ENCODE measurements at regions not wholly inside any gene's neighbourhood (a gene's known extent, or its start where the extent isn't known, plus 50 kb on each side); places are given as distances from the start of the nearest gene placed in this dataset.
"Not testable (repeated sequence)": the region's sequence is repeated elsewhere in the genome, so short reads cannot be mapped to it uniquely, and the experiment has no call there.

DNA sequence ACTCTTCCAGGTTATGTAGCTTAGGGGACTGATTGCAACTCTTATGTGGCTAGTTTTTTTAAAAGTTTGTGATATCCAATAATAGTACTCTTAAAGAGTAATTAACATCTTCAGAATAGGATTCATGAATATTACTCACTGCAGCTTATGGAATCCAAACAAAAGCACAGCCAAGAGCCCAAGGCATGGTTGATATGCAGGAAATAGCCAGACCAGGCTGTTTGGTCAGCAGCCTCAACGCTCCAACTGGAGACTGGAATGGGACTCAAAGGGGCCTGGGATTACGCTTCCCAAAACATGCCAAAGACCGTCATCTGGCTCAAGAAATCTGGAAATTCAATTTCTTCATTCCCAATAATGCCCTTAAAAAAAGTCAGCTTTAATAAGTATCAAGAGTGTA lies 268.6 kb downstream of the SEC61B start:
- DNase-seq: no peak

- DNase-seq: peak; percentile 56
These were observed 269.5 kb downstream of the SEC61B start for GRCh38 chr9:99491408-99492158.

- no peak for DNase-seq
These were observed 275.6 kb downstream of the SEC61B start for GRCh38 chr9:99497641-99498040.

DNA sequence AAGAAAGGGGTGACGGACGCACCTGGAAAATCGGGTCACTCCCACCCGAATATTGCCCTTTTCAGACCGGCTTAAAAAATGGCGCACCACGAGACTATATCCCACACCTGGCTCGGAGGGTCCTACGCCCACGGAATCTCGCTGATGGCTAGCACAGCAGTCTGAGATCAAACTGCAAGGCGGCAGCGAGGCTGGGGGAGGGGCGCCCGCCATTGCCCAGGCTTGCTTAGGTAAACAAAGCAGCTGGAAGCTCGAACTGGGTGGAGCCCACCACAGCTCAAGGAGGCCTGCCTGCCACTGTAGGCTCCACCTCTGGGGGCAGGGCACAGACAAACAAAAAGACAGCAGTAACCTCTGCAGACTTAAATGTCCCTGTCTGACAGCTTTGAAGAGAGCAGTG lies 276.9 kb downstream of the SEC61B start:
- not testable (repeated sequence) for DNase-seq

GRCh38 chr9:99505936-99506335 lies 283.9 kb downstream of the SEC61B start:
- DNase-seq: no peak

- DNase-seq: no peak
These were observed 284.8 kb downstream of the SEC61B start for GRCh38 chr9:99506747-99507348.

- DNase-seq: peak; percentile 28
These were observed 287.1 kb downstream of the SEC61B start for GRCh38 chr9:99509065-99509745.

DNA sequence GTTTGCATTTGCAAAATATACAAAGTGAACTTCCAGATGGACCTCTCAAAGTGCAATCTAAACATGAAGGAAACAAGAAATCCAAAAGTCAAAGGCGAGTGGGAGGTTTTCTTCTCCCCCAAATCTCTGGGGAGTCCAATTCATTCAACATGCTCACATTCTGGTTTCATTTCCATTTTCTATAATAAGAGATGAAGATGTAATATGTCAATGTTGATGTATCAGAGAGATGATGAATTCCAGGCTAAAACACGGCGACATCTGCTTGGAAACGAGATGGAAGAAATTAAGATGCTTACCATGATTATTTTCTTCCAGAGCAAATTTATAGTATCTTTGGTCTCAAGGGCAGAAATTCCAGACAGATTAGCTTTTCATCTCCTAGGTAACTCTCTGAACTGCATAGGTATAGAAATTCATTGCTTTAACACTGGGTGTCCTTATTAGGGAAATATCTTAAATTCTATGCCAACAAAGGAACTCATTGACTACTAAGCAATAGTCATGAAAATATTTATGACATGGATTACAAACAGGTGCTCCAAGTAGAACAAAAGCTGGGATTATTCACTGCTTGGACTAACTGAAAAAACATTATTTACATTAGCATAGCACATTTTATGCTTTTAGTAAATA lies 287.9 kb downstream of the SEC61B start:
- no peak for DNase-seq

- no peak for DNase-seq
These were observed 289.6 kb downstream of the SEC61B start for GRCh38 chr9:99511723-99512122.

DNA sequence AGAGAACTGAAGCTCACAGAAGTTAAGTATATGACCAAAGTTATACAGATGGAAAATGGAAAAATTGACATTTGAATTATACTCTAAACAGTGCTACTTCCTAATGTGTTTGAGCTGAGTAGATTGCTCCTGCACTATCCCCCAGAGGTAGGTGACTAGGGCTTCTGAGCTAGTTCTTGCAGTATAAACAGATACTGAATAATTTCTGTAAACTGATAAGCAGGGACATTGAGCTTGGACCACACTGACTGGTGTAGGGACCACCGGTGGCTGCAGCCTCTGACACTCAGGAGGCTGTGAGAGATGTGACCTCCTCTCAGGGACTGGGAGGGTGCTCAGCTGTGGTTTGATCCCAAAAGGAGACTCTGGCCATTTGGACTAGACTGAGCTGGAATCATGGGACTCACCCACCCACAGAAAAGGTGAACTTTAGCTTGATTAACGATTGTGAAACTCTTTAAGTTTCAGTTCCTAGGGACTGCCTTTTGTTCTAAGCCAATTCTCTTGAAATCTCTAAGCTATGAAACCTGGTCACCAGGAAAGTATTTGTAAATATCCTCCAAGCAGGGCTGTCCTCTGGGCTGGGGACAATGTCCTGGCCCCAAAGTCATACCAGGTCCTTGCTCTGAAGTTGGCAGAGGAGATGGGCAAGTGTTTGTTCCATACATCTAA lies 291.5 kb downstream of the SEC61B start:
- no peak for DNase-seq

DNA sequence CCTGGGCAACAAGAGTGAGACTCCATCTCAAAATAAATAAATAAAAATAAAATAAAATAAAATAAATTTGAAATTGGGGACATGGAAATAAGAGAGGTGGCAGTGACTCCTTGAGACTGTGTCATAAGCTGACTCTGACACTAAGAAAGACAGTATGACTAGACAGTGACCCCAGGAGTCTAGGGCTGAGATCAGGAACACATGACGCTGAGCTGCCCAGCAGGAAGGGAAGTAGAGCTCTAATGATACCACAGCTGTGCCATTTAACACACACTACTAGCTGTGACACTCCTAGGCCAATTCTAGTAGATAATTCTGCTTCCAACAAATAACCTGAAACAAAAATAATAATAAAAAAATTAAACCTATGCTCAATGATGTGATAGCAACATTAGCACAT lies 293.0 kb downstream of the SEC61B start:
- DNase-seq: no peak

- DNase-seq: no peak
These were observed 294.0 kb downstream of the SEC61B start for GRCh38 chr9:99515895-99516656.

DNA sequence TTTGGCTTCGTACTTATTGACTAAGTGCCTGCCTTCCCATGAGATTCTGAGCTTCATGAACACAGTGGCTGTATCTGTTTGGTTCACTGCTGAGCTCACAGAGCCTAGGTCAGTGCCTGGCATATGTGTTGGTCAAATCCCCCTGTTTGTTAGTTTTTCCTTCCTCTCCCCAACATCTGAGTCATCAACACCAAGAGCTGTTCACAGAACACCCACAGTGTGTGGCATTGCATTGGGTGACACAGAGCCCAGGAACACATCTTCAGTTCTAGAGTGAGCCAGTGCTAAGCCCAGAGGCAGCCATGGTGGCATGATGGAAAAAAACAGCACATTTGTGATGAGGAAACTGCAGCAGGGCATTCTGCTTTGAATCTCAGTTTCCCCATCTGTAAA lies 294.6 kb downstream of the SEC61B start:
- no peak for DNase-seq

- DNase-seq: no peak
These were observed 297.8 kb upstream of the NR4A3 start for GRCh38 chr9:99523838-99524237.

GRCh38 chr9:99531313-99531712 lies 290.4 kb upstream of the NR4A3 start:
- DNase-seq: no peak

- DNase-seq: no peak
These were observed 288.3 kb upstream of the NR4A3 start for GRCh38 chr9:99533421-99533820.

- DNase-seq: no peak
These were observed 283.7 kb upstream of the NR4A3 start for GRCh38 chr9:99537996-99538395.

- no peak for DNase-seq
These were observed 277.2 kb upstream of the NR4A3 start for GRCh38 chr9:99544526-99544925.

- no peak for DNase-seq
These were observed 272.2 kb upstream of the NR4A3 start for GRCh38 chr9:99549441-99549840.

DNA sequence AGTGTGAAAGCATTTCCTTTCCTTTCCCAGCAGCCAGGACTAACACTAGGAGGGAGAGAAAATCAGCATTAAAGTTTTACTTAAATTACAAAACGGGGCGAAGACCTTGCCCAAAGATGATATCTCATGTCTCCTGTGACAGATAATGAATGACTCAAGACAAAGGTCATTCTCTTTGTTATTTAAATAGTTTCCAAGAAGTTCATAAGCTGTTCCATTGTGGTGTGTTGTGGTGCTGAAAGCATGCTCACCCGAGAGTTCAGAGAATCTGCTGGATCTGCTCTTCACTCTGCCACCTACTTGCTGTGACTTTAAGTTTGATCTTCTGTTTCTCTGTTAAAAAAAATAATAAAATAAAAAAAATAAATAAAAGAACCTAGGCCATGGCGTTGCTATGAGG lies 265.9 kb upstream of the NR4A3 start:
- no peak for DNase-seq

DNA sequence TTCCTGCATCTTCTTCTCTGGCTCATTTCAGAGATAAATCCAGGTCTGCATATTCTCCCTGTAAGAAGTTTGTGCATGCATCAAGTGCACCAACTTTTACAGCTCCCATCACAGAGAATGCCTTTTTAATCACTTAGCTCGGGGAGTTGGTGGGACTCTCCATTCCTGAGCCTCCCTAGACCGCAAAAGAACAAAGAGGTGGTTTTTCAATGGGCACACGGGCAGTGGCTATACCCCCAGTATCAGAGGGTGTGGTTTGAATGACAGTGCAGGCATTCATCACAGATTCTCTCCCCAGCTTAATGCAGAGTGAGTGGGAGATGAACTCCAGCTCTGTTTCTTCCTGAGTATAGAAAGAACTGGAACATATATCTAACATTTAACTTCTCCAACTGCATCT lies 264.7 kb upstream of the NR4A3 start:
- DNase-seq: no peak

- DNase-seq: no peak
These were observed 263.9 kb upstream of the NR4A3 start for GRCh38 chr9:99557816-99558215.

Measured in femur (tissue), 1 donor.